ENCODE measurements at regions not wholly inside any gene's neighbourhood (a gene's known extent, or its start where the extent isn't known, plus 50 kb on each side); places are given as distances from the start of the nearest gene placed in this dataset.

GRCh38 chr4:36884151-36884550, 360.4 kb upstream of the NWD2 start:
- Histone ChIP-seq H3K4me3 (ENCODE audit: low read length) (no peak overlapping the region), H3K9ac (ENCODE audit: low read length) (no peak overlapping the region), H2AFZ (ENCODE audit: low read depth, low read length) (no peak overlapping the region), H3K4me2 (ENCODE audit: low read length) (no peak overlapping the region), H3K36me3 (ENCODE audit: insufficient read depth, low read length) (no peaks in the 10 kb centered on the region), H3K9me3 (ENCODE audit: low read length) (no peaks in the 10 kb centered on the region), H3K9me2 (ENCODE audit: insufficient read depth, low read length) (no peaks in the 10 kb centered on the region), H3K27ac (ENCODE audit: low read length) (no peak overlapping the region), H3F3A (ENCODE audit: insufficient read depth, low read length, poor library complexity, severe bottlenecking) (no peaks in the 10 kb centered on the region), H3K27me3 (ENCODE audit: insufficient read depth, low read depth, low read length) (no peaks in the 10 kb centered on the region), H4K20me1 (ENCODE audit: insufficient read depth) (no peaks in the 10 kb centered on the region), H3K79me2 (replicated peaks; ENCODE audit: insufficient read depth, low read length) (no peaks in the 10 kb centered on the region)
- TF ChIP-seq TAF1 (IDR thresholded peaks at IDR 0.05; ENCODE audit: low read depth): no peak
- no peak for TF ChIP-seq REST (IDR thresholded peaks at IDR 0.05; ENCODE audit: borderline replicate concordance)
- no peak for TF ChIP-seq MXI1 (conservative IDR thresholded peaks at IDR 0.05; ENCODE audit: poor library complexity, severe bottlenecking)
- no peak for TF ChIP-seq RAD21 (conservative IDR thresholded peaks at IDR 0.05)
- no peak for TF ChIP-seq EZH2 (IDR thresholded peaks at IDR 0.05; ENCODE audit: borderline replicate concordance, insufficient read depth, low read length, poor library complexity, severe bottlenecking)
- TF ChIP-seq SMC3 (conservative IDR thresholded peaks at IDR 0.05; ENCODE audit: poor library complexity): no peak
- TF ChIP-seq CTCF (IDR thresholded peaks at IDR 0.05; ENCODE audit: poor library complexity, severe bottlenecking): no peak

GRCh38 chr4:36891971-36892370, 352.6 kb upstream of the NWD2 start:
- Histone ChIP-seq H3K9ac (ENCODE audit: low read length) (no peak overlapping the region), H2AFZ (ENCODE audit: low read depth, low read length) (no peak overlapping the region), H3K4me3 (ENCODE audit: low read length) (no peak overlapping the region), H3K36me3 (ENCODE audit: insufficient read depth, low read length) (no peaks in the 10 kb centered on the region), H3K4me2 (ENCODE audit: low read length) (no peak overlapping the region), H3K27ac (ENCODE audit: low read length) (no peak overlapping the region), H4K20me1 (ENCODE audit: insufficient read depth) (no peaks in the 10 kb centered on the region), H3K27me3 (ENCODE audit: insufficient read depth, low read depth, low read length) (no peaks in the 10 kb centered on the region), H3K79me2 (replicated peaks; ENCODE audit: insufficient read depth, low read length) (no peaks in the 10 kb centered on the region), H3K9me3 (ENCODE audit: low read length) (no peaks in the 10 kb centered on the region), H3K9me2 (ENCODE audit: insufficient read depth, low read length) (no peaks in the 10 kb centered on the region), H3F3A (ENCODE audit: insufficient read depth, low read length, poor library complexity, severe bottlenecking) (no peaks in the 10 kb centered on the region)
- TF ChIP-seq EZH2 (IDR thresholded peaks at IDR 0.05; ENCODE audit: borderline replicate concordance, insufficient read depth, low read length, poor library complexity, severe bottlenecking): no peak
- TF ChIP-seq CTCF (IDR thresholded peaks at IDR 0.05; ENCODE audit: poor library complexity, severe bottlenecking): no peak
- no peak for TF ChIP-seq SMC3 (conservative IDR thresholded peaks at IDR 0.05; ENCODE audit: poor library complexity)
- TF ChIP-seq MXI1 (conservative IDR thresholded peaks at IDR 0.05; ENCODE audit: poor library complexity, severe bottlenecking): no peak
- no peak for TF ChIP-seq EP300 (conservative IDR thresholded peaks at IDR 0.05; ENCODE audit: poor library complexity, severe bottlenecking)
- no peak for TF ChIP-seq TAF1 (IDR thresholded peaks at IDR 0.05; ENCODE audit: low read depth)
- no peak for TF ChIP-seq POLR2AphosphoS5 (IDR thresholded peaks at IDR 0.05)
- TF ChIP-seq REST (IDR thresholded peaks at IDR 0.05; ENCODE audit: borderline replicate concordance): no peak
- TF ChIP-seq RAD21 (conservative IDR thresholded peaks at IDR 0.05): no peak

Measured in neural cell (in vitro differentiated cells).